Left renal cortex interstitium (tissue), 4 donors: ENCODE measurements at regions not wholly inside any gene's neighbourhood (a gene's known extent, or its start where the extent isn't known, plus 50 kb on each side); places are given as distances from the start of the nearest gene placed in this dataset.
A peak's percentile ranks its signal among the peaks of the same experiment; 100 is the strongest.

ENCODE experiments used
- DNase-seq, 4 donors: peaks; one replicate each; pipeline ENCODE4 v3.0.0-alpha.2; 2013; ENCODE audit warnings: low read depth in 4 of 4, low spot score in 2 of 4, missing footprints in 1 of 4

DNA sequence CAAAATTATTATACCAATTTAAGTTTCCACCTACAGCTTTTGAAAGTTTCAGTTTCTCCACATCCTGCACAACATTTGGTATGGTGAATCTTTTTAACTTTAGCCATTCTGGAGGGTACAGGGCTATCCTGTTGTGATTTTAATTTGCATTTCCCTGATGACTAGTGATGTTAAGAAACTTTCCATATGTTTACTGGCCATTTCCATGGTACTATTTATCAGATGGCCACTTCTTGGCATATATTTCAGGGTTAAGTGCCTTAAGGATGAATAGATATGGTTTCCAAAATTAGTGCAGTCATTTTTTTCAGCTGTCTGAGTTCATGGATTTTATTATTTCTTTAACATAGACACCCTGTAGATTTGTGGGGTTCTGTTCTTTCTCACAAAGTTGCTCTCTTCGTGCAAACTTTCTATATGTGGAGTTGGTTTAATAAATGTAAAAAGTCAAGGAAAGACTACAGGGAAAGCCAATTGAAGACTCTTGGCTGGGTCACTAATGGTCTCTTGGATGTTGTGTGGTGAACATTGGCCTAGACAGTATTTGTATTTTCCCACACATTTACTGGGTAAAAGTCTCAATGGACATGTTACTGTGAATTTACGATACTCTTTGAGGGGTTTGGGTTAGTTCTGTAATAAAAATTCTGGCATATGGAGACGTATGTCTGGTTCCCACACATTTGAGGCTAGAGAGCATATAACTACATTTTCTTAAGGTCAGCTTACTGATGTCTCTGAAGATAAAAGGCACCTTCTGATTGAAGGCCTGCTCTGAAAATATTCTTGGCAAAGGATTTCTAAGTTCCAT is 147.5 kb upstream of the PDZRN3 start:
- no peak for DNase-seq

DNA sequence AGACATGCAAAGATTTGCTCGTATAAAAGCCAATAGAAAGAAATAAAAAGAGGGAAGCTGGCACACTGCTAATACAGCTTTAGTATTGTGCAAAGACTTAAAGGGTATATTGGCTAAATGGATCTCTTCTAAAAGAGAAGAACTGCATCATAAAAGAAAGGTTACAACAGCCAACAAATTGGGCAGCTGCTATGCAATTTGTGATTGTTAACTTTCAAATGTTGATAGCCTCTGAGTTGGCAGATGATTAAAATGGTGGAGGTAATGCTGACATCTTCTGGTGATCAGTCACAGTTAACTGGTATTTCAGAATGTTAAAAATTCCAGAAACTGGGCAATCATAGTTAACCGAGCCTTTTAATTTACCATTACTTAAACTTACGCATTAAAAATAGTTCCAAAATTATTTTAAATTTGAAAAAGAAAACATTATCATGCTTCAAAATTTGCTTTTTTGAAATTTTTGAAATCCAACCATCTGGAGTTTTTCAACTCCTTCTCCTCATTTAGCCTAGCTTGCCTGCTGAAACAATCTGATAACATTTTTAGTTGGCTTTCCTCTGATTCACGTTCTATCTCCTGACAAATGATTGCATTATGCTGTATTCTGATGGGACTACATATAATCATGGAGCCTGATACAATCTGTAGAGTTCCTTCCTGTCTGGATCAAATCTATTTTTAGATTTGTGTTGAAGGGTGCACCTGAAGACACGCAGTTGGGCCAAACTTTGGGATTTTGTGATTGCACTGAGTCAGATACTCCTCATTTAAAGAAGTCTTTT is 144.0 kb upstream of the PDZRN3 start:
- no peak for DNase-seq

DNA sequence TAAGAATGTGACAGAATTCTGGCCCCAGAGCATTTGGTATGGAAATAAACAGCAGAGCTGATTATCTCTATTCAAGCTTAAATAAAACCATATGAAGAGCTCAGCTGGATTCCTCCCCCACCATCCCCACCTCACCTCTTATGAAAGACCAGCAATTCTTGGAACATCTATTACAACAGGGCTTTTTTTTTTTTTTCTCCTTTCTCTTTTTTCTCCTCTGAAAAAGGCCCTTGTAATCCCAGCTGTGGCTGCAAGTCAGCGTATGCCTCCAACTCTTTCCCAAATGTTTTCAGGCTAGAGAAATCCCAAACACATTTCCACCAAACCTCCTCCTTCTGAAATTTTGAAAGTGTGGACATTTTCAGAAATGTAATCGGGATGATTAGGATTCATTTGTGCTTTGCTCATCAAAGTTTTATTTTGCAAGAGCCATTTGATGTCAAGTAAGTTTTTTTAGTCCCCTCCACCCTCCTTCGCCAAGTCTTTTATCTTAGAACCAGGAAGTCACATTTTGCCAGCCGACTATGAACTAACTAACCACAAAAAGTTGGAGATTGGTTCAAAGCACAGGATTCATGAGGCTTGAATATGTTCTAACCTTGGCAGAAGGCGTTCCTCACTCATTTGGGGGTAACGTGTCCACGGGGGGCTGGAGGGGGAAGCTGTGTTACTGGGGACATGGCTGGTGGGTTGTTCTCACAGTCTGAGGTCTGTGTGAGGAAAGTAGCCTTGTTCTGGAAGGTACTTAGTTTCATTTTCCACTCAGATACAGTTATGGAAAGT is 142.0 kb upstream of the PDZRN3 start:
- DNase-seq: no peak

DNA sequence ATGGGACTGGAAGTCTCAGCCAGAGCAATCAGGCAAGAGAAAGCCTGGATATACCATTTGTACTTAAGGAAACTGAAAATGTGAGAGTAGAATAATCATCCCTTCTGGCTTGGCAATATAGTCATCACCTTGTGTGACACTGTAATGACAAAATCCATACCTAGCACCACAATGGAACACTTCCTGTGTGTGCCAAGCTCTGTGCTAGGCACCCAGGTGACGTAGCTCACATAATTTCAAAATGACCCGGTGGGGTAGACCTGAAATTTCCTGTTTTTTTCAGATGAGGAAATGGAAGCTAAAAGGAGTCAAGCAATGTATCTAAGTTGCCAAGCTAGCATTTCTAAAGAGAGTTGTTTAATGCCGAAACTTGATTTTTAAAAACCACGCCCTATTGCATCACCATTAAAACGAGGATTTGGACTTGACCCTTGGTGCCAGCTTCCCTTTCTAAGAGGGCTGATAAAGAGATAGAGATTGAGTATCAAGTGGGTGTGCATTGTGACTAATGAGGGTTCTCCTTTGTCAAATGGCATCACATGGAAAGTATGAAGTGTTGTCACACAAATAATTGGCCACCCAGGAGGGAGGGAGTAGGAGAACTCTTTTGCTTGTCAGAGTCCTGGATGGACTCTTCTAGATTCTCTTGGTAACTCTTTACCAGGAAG is 141.3 kb upstream of the PDZRN3 start:
- DNase-seq: no peak

DNA sequence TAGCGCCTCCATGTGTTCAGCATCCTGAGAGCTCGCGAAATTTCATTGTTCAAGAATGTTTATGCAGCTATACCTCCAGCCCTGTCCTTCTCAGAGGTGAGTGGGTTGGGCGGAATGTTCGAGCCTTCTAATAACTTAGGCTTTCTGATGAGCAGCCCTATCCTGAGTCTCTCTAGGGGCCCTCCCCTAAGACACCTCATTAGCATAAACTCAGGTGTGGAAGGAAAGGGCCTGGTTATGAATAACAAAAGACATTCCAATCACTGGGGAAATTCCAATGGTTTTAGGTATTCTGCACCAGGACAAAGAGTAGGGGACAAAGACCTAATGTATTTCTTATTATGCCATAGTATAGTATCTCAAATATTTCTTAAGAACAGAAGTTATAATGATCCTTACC is 138.1 kb upstream of the PDZRN3 start:
- no peak for DNase-seq

DNA sequence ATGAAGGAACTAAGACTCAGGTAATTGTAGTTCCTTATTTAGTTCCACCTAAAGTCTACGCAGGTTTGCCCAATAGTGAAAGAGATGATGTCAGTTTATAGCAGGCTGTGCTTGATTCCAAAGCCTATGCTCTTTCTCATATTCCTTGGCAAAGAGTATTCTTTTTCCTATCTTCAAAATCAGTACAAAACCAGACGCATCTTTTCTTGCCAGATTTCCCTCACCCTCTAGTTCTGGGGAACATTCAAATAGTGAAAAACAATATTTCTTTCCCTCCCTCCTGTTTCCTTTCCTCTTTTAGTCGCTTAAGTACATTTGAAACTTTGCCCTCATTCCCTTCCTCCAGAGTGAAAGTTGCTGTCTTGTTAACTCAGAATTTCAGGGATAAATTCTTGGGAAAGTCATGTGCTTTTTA is 134.6 kb upstream of the PDZRN3 start:
- DNase-seq: no peak

DNA sequence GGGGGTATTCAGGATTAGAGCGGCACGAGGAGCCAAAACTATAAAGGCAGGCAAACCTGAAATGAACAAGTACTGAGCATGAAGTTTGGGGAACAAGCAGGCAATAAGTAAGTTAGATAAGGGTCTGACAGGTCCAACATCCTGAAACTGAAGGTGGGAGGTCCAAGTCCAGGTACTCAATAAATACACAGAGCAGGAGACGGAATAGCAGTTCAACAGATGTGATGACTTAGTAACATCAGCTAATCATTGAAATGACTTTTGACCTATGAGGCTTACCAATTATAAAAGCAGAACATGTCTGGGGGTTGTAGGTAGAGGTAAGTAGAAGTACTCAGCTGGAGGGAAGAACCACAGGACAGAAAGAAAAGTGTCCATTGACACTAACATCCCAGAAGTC is 132.8 kb upstream of the PDZRN3 start:
- no peak for DNase-seq

DNA sequence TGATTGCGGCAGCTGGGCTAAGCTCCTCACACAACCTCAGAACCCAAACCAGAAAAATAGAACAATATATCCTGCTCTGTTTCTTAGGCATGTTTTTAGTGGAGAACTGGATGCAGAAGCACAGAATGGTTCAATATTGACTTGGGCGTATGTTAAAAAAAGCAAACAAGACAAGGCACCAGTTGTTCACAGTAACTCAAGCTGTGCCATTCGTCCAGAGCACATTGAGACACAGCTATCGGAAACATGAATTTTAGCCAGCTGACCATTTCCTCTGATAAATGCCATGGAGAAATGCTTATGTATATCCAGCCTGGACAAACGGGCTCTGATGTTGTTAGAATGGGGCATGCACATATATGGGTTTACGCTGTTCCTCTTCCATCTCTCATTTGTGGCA is 129.2 kb upstream of the PDZRN3 start:
- DNase-seq: no peak

DNA sequence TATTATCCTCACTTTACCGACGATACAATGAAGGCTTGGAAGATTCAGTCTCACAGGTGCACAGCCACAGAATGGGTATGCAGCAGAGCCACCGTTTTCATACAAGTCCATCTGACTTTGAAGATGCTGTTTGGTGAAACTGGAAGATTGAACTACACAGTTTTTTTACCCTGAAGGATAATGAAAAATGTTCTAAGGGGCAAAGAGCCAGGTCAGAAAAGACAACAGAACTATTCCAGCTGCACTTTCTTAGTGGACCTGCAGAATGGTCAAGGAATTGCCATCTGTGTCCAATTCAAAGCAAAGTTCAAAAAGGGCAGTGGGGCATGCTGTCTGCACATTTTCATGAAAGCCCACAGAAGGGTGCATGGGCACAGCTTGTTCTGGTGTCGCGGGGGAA is 127.6 kb upstream of the PDZRN3 start:
- DNase-seq: no peak

DNA sequence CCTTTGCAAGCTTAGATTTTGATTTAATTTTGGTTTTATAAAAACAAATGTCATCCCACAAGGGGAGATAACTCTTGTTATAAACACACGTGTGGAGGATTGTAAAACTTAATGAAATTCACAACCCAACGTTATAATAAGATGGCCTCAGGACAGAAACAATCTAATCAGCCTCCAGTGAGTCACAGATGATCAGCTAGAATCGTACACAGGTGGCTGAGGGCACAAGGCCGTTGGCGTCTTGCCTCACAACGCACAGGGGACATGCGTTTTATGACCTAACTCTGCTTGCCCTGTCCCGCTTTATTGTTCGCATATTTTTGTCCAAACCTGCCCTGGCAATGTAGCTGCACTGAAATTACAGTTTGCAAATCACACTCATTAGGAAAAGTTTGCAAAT is 121.9 kb upstream of the PDZRN3 start:
- DNase-seq: no peak

DNA sequence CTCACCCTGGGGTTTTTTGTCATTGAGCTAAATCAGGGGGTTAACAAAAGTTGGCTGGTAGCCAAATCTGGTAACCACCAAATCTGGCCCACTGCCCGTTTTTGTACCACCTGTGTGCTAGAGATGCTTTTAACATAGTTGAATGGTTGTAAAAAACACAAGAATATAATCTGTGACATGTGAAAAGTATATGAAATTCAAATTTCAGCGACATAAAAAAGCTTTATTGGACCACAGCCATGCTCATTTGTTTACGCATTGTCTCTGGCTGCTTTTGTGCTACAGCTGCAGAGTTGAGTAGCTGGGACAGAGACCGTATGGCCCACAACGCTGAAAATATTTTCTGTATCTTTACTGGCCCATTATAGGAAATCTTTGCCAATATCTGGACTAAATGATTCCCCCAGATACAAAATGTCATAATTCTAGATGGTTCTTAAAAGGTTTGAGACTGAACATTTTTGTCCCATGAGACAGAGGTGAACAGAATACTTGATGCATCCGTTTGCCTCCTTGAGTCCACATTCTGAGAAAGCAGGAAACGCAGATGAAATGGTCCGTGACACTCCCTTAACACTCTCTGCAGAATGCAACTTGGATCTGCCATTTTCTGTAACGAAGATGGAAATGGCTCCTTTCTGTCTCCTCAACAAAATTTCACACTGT is 120.9 kb upstream of the PDZRN3 start:
- DNase-seq: peak in 1 of 4 donors; percentile 37

DNA sequence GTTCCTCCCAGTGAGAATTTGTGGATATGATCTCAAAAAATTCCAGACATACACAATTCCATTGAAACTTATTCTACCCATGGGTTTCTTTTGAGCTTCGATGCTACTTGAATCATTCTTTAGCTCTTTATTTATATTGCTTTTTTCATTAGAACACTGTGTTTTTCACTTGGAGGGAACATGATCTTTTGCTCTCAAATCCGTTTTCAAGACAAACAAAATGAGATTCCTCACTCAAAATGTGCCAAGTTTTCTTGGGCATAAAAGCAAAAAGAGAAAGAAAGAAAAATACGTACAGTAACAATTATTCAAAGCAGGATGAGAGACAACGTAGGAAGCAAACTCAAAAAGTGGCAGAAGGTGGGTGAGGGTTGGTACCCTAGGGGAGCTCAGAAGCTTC is 118.8 kb upstream of the PDZRN3 start:
- no peak for DNase-seq

DNA sequence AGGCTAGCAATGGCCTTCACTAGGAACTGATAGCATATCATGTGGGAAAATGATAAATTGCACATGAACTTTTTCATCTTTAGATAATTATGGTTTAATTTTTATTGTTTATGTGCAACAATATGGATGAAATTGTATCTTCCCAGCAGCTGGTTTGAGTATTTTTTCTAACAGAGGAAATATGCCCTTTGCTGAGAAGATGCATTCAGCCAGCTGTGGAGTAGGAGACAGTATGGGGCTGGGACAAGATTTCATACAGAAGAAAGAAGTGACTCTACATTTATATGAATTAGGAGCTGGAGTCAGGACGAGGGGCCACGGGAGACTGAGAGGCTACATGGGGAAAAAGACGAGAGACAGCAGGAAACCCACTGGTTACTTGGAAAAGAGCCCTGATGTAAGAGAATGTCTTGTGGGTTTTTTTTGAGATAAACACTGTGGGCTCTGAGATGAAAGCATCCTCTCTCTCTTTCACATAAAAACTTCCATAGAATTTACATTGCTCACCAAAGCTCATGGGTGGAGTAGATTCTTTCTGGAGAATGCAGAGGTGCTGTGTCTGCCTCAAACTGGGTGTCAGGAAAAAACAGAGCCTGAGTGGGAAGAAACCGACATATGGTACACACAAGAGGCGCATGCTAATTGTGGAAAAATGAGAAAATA is 115.2 kb upstream of the PDZRN3 start:
- DNase-seq: no peak

DNA sequence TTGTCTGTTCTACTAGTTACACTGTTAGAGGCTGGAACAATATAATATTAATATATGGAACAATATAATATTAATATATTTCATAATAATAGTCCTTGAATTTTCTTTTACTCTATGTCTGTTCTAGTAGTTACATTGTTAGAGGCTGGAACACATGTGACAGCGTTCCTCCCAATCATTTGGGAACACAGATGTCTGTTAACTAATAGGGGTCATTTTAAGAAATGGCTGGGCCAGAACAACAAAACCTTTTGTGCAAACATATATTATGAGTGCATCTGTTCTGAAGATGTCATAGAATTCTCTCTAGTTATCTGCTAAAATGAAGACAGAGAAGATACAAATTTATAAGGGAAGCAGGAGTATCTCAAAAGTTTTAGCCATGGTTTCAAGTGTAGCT is 114.0 kb upstream of the PDZRN3 start:
- DNase-seq: no peak

DNA sequence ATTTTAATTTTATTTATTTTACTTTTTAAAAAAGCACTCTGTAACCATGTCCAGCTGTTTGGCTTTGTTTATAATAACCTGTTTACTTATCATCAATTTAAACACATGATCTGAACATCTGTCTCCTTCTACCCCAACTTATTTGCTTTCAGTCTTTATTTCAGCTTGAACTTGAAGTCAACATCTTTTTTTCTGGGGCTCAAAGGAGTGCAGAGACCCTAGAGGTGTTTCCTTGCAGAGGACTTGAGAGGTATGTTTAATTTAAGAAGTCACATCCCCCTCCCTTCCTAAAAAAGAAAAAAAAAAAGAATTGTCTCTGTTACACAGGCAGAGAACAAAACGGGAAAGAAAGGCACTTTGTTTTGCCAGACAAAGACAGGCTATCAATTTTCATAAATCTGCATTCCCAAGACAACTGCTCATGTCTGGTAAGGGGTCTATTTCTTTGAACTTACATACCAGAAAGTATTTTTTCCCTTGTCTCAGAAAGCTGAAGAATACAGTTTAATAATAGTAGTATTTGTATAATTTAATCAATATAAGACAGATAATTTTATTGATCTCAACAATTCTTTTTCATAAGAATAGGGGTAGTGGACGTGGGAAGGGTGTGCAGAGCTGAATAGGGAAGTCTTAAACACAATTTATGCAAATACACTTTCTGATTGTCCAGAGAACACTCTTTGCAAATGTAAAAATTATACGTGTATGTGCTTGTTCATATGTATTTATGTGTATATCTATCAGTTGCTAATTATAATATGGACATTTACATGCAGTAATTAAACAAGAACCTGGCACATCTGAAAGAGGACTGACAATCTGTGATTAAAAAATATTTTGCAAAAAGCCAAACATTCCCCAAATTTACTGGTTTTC is 109.7 kb upstream of the PDZRN3 start:
- no peak for DNase-seq

DNA sequence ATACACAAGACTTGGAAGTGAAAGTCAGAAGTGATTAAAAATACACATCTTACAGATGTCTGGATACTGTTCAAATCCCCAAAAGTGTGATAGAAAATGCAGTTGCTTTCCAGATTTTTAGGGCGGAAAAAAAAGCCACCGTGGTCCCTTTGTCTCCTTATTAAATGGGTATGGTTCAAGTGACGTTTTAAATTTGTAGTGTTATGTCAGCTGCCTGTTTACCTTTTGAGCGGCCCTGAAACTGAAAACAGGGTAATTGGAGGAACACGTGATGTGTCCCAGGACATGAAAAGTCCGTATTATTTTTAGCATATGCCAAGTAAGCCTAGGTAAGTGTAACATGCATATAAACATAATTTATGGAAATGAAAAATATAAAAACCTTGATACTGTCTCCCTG is 109.0 kb upstream of the PDZRN3 start:
- DNase-seq: no peak

DNA sequence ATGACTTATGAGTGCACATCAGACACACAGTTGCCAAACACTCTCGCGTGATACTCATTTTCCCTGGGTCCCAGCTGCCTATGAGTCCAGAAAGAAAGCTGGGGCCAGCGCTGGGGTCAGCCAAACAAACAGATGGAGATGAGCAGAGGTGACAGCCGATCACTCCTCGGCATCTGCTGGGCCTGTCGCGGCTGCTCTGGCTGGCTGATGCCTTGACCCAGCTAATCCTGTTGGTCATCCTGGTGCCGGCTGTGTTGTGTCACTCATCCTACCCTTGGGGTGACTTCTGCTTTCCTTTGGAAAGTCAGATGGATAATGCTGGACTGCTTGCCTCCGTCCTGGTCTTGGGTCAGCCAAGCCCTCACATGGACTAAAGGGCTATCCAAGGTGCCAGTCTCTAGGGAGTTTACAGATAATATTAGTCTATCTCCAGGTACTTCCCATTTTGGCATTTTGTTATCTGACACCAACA is 105.3 kb upstream of the PDZRN3 start:
- DNase-seq: no peak

DNA sequence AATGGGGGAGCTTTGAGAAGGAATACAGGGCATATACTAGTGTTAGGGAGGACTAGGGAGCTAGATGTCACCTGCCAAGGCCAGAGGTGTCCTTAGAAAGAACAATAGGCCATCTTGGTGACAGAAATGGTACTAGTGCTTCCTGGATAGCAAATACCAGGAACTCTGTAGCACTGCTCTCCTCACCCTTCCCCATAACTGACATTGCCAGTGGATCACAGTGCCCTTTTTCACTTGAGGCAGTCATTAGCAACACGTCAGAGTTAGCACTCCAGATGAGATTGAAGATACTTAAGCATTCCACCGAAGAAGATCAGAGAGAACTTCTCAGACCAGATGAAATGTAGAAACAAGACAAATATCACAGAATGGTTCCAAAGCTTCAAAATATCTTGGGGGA is 103.1 kb upstream of the PDZRN3 start:
- no peak for DNase-seq
